NCI-H748 treated with DMSO at 0.1 percent for 48 hours (cell line): ENCODE measurements at regions not wholly inside any gene's neighbourhood (a gene's known extent, or its start where the extent isn't known, plus 50 kb on each side); places are given as distances from the start of the nearest gene placed in this dataset.

Experiments used
- DNase-seq: peaks from one replicate; lab custom pipeline; 2025; lab: John Stamatoyannopoulos, UW

- no peak for DNase-seq
Measured at GRCh38 chr5:104213216-104213615, 650.6 kb upstream of the NUDT12 start.

- no peak for DNase-seq
Measured at GRCh38 chr5:104199771-104200170, 637.2 kb upstream of the NUDT12 start.

DNA sequence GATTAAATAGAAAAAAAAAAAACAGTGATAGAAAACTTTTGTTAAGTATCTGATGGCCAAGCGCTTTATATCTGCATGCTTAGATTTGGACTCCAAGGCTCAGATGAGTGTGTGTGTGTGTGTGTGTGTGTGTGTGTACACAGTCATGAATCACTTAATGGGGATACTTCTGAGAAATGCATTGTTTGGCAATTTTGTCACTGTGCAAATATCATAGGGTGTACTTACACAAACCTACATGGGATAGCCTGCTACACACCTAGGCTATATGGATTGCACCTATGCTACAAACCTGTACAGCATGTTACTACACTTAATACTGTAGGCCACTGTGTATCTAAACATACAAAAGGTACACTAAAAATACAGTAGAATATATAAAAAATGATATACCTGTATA is 635.6 kb upstream of the NUDT12 start:
- no peak for DNase-seq

- DNase-seq = no peak
Measured at GRCh38 chr5:104189909-104190308, 627.3 kb upstream of the NUDT12 start.

GRCh38 chr5:104189031-104189430 is 626.4 kb upstream of the NUDT12 start:
- DNase-seq = no peak

- no peak for DNase-seq
Measured at GRCh38 chr5:104187656-104188055, 625.1 kb upstream of the NUDT12 start.

DNA sequence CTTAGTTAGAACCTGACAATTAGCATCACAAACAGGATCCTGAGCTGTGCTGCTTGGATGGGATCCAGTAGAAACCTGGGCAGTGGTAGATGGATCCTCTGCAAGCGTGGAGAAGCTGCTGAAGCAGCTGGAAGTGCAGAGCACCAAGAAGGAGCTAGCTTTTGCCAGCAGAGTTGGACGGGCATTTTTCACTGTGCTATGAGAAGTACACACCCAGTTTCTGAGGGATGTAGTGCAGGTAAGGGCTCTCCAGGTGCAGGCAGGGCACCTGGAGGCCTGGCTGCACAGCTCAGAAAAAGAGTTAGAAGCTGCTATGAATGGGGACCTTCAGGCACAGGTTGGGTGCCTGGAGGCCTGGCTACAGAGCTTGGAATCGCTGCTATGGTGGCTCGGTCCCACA is 623.9 kb upstream of the NUDT12 start:
- DNase-seq = no peak

GRCh38 chr5:104186100-104186499 is 623.5 kb upstream of the NUDT12 start:
- DNase-seq = no peak

DNA sequence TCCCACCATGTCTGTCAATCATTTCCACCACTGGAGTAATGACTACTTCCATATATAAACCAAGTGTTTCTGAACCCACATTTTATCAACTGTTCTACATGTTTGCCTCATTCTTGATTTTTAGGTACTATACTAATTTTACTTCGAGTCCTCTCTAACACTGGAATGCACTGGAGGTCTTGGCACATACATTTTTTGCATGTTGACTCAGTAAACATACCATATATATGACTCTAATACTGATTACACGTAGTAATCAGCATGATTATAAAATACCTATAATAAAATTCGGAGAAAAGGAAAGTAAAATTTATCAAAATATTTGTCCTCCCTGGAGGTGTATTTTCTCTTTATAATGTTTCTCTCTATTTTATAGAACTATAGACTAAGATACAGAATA is 621.7 kb upstream of the NUDT12 start:
- DNase-seq = no peak

DNA sequence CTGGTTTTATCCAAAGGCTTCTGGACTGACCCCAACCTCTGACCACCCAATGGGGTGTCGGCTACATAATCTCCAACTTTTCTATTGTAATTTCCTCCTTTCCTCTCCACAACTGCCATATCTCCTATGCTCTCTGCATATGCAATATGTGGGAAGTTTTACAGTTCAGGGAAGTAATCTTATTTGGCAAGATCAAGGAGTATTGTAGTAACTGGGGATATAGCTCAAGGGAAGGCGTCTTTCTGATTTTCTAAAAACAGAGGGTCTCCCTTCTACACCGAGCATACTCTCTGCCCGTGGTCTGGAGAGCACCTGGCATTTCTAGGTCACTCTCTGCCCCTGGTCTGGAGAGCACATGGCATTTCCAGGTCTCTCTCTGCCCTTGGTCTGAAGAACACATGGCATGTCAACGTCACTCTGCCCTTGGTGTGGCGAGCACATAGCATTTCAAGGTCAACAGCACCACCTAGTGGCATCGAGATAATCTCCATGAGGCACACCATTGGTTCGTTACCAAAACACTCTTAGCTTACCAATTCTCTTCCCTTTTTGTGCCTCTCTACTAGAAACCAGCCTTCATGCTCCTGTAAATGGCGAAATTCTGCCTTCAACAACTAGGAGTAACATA is 616.4 kb upstream of the NUDT12 start:
- DNase-seq = peak; percentile 6

DNA sequence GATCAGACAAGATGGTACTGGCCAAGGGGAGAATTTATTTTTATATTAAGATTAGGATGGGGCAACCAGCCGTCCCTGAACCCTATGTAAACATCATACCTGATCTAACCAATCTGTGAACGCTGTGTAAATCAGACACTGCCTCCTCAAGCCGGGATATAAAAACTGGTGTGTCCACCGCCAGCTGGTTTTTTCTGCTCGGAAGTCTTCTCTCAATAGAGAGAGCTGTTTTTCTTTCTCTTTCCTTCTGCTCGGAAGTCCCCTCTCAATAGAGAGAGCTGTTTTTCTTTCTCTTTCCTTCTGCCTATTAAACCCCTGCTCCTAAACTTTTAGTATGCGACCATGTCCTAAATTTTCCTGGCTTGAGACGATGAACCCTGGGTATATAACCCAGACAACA is 615.5 kb upstream of the NUDT12 start:
- DNase-seq = no peak

- no peak for DNase-seq
Measured at GRCh38 chr5:104177651-104178050, 615.1 kb upstream of the NUDT12 start.

- no peak for DNase-seq
Measured at GRCh38 chr5:104172976-104173375, 610.4 kb upstream of the NUDT12 start.

- DNase-seq = no peak
Measured at GRCh38 chr5:104171958-104172690, 609.5 kb upstream of the NUDT12 start.

- DNase-seq = no peak
Measured at GRCh38 chr5:104170926-104171325, 608.3 kb upstream of the NUDT12 start.

DNA sequence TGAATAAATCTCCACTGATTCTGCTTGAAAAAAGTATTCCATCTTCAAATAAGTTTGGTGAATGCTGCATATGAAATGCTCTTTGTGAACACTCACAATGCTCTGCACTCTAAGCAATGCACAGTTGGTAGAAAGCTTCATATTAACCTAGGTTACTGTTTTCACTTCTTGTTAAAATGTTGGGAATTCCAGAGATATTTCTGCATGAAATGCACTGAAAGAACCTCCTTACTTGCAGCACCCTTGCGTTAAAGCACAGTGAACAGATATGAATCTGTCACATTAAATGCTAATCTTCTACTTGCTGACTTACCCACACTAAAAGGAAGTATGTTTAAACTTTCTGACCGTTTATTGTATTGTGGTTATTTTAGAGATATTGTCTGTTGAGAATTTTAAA is 584.1 kb upstream of the NUDT12 start:
- DNase-seq = no peak

DNA sequence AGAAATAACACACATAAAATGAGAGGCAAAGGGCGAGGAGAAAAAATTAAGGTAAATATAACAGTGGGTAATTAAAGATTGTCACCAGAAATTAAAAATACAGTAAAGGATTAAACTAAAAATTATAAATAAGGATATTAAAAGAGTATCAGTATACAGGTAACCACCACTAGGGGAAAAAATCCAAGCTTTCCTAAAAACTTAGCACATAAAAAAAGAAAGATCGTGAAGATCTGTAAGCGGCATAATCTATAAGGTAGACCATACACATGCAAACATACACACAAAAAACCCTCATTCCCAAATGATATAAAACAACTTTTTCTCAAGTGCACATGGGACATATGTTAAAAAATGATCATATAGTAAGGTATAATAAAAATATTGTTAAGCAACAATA is 577.3 kb upstream of the NUDT12 start:
- no peak for DNase-seq

GRCh38 chr5:104130320-104130719 is 567.7 kb upstream of the NUDT12 start:
- no peak for DNase-seq

- no peak for DNase-seq
Measured at GRCh38 chr5:104128348-104128747, 565.8 kb upstream of the NUDT12 start.

- no peak for DNase-seq
Measured at GRCh38 chr5:104126980-104127379, 564.4 kb upstream of the NUDT12 start.

- DNase-seq = no peak
Measured at GRCh38 chr5:104119529-104119928, 556.9 kb upstream of the NUDT12 start.

DNA sequence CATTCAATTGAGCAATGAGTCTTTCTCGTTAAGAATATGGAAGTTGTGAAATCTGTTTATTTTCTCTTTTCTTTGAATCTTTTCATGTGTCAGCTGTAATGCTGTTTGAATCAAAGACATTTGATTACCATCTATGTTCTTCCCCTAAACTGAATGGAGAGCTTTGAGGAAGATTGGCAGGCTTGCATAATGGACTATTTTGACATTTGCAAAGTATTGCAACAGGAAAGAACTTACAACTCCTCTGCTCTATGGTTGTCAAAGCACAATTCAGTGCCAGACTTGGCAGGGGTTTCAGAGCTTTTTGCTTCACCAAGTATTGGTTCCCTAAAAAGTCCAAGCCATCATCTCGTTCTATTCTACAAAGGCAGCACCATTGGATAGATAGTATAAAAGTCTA is 549.0 kb upstream of the NUDT12 start:
- DNase-seq = no peak

DNA sequence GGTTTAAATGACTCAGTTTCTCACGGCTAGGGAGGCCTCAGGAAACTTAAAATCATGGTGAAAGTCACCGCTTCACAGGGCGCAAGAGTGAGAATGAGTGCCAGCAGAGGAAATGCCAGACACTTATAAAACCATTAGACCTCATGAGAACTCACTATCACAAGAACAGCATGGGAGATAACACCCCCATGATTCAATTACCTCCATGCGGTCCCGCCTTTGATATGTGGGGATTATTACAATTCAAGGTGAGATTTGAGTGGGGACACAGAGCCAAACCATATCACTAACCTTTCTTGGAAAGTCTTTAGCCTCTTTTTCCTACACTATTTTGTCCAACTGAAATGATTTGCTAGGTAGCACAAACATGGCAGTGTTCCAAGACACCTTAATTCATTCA is 533.9 kb upstream of the NUDT12 start:
- DNase-seq = no peak

- DNase-seq = no peak
Measured at GRCh38 chr5:104095527-104095926, 532.9 kb upstream of the NUDT12 start.
